MM.1S (cell line): ENCODE measurements at regions not wholly inside any gene's neighbourhood (a gene's known extent, or its start where the extent isn't known, plus 50 kb on each side); places are given as distances from the start of the nearest gene placed in this dataset.

Source experiments
- DNase-seq: peaks from one replicate; pipeline ENCODE4 v3.0.0-alpha.2; 2015
- H2AFZ ChIP-seq: fragments of 300-600 bp; sonication (generic); 2 replicates; pipeline ENCODE4 v1.6.0; 2016; ENCODE audit warnings: antibody characterized with exemption, low read length
- H3F3A ChIP-seq: fragments of 300-600 bp; sonication (generic); 2 replicates; pipeline ENCODE4 v1.6.1; 2016; ENCODE audit warnings: mild to moderate bottlenecking, antibody characterized with exemption, low read length, moderate library complexity, mixed read lengths; ENCODE audit not compliant: insufficient read depth
- H3K27ac ChIP-seq: fragments of 300-600 bp; sonication (generic); 2 replicates; pipeline ENCODE4 v1.5.1; 2016; ENCODE audit warnings: mild to moderate bottlenecking, low read length
- H3K27me3 ChIP-seq: fragments of 300-600 bp; sonication (generic); replicated peaks from 2 replicates; pipeline ENCODE4 v1.6.0; 2016; ENCODE audit warnings: low read length; ENCODE audit not compliant: insufficient read depth
- H3K36me3 ChIP-seq: fragments of 300-600 bp; sonication (generic); replicated peaks from 2 replicates; pipeline ENCODE4 v1.6.1; 2016; ENCODE audit warnings: mild to moderate bottlenecking, low read length, mixed read lengths; ENCODE audit not compliant: insufficient read depth
- H3K4me1 ChIP-seq: fragments of 300-600 bp; sonication (generic); 2 replicates; pipeline ENCODE4 v1.6.1; 2016; ENCODE audit warnings: low read length, mixed read lengths
- H3K4me2 ChIP-seq: fragments of 300-600 bp; sonication (generic); 2 replicates; pipeline ENCODE4 v1.6.0; 2016; ENCODE audit warnings: low read depth, low read length
- H3K4me3 ChIP-seq: fragments of 300-600 bp; sonication (generic); 2 replicates; pipeline ENCODE4 v1.5.1; 2016; ENCODE audit warnings: low read length, mixed read lengths
- H3K79me2 ChIP-seq: fragments of 300-600 bp; sonication (generic); 2 replicates; pipeline ENCODE4 v1.6.1; 2016; ENCODE audit warnings: mixed run types, low read length, mixed read lengths
- H3K9ac ChIP-seq: fragments of 300-600 bp; sonication (generic); 2 replicates; pipeline ENCODE4 v1.6.1; 2016; ENCODE audit warnings: low read length, mixed read lengths
- H3K9me2 ChIP-seq: fragments of 300-600 bp; sonication (generic); replicated peaks from 2 replicates; pipeline ENCODE4 v1.6.1; 2016; ENCODE audit warnings: mild to moderate bottlenecking, low read length, mixed read lengths; ENCODE audit not compliant: insufficient read depth
- H3K9me3 ChIP-seq: fragments of 300-600 bp; sonication (generic); replicated peaks from 2 replicates; pipeline ENCODE4 v1.6.1; 2016; ENCODE audit warnings: mild to moderate bottlenecking, low read length, mixed read lengths; ENCODE audit not compliant: insufficient read depth
- H4K20me1 ChIP-seq: fragments of 300-600 bp; sonication (generic); 2 replicates; pipeline ENCODE4 v1.6.1; 2016; ENCODE audit warnings: mild to moderate bottlenecking, low read length, moderate library complexity, mixed read lengths; ENCODE audit not compliant: insufficient read depth
- EZH2 ChIP-seq: fragments of 300-600 bp; sonication (generic); optimal IDR thresholded peaks from 2 replicates; pipeline ENCODE3; 2017; ENCODE audit warnings: low read depth, mild to moderate bottlenecking, antibody characterized with exemption, low read length, mixed read lengths
- EZH2phosphoT487 ChIP-seq: fragments of 300-600 bp; sonication (generic); IDR thresholded peaks from 2 replicates; pipeline ENCODE4 v1.6.1; 2018; ENCODE audit warnings: antibody characterized with exemption, low read length
- TF ChIP-seq, protein P1 (sequence below): fragments of 300-600 bp; sonication (generic); IDR thresholded peaks from 2 replicates; pipeline ENCODE4 v1.5.1; 2016; ENCODE audit warnings: antibody characterized with exemption, low read length, mixed read lengths

DNA sequence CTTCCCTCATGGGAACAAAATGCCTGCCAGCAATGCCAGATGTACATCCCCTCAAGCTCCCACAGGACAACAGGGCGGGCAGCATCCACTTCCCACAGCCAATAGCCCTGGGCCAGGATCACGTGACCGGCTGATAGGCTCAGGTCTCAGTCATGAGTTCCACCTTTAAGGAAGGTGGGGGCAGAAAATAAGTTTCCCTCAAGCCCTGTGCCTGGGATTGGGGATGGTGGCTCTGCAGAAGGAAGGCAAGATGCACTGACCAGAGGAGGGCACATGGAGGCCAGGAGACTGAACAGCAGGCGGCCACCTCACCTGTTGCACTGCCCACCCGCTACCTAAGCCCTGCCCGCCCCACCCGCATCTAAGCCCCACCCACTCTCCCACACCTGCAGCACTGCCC lies 149.1 kb downstream of the BMP7 start:
- no peak overlapping the region for H3K4me3 ChIP-seq
- no peak overlapping the region for H2AFZ ChIP-seq
- no peaks in the 10 kb centered on the region for H4K20me1 ChIP-seq
- no peak for DNase-seq
- H3K4me2 ChIP-seq: no peak overlapping the region
- no peaks in the 10 kb centered on the region for H3F3A ChIP-seq
- H3K36me3 ChIP-seq: no peaks in the 10 kb centered on the region
- no peak overlapping the region for H3K9ac ChIP-seq
- no peak overlapping the region for H3K27ac ChIP-seq
- TF ChIP-seq EZH2phosphoT487: no peak
- TF ChIP-seq EZH2: no peak
- TF ChIP-seq, protein P1, sequence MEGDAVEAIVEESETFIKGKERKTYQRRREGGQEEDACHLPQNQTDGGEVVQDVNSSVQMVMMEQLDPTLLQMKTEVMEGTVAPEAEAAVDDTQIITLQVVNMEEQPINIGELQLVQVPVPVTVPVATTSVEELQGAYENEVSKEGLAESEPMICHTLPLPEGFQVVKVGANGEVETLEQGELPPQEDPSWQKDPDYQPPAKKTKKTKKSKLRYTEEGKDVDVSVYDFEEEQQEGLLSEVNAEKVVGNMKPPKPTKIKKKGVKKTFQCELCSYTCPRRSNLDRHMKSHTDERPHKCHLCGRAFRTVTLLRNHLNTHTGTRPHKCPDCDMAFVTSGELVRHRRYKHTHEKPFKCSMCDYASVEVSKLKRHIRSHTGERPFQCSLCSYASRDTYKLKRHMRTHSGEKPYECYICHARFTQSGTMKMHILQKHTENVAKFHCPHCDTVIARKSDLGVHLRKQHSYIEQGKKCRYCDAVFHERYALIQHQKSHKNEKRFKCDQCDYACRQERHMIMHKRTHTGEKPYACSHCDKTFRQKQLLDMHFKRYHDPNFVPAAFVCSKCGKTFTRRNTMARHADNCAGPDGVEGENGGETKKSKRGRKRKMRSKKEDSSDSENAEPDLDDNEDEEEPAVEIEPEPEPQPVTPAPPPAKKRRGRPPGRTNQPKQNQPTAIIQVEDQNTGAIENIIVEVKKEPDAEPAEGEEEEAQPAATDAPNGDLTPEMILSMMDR: no peak
- no peaks in the 10 kb centered on the region for H3K9me2 ChIP-seq
- no peaks in the 10 kb centered on the region for H3K79me2 ChIP-seq
- H3K4me1 ChIP-seq: no peaks in the 10 kb centered on the region
- H3K27me3 ChIP-seq: peaks cover 9% of the 10 kb centered on the region; the same call in 1 of the 2 replicates
- H3K9me3 ChIP-seq: no peaks in the 10 kb centered on the region

DNA sequence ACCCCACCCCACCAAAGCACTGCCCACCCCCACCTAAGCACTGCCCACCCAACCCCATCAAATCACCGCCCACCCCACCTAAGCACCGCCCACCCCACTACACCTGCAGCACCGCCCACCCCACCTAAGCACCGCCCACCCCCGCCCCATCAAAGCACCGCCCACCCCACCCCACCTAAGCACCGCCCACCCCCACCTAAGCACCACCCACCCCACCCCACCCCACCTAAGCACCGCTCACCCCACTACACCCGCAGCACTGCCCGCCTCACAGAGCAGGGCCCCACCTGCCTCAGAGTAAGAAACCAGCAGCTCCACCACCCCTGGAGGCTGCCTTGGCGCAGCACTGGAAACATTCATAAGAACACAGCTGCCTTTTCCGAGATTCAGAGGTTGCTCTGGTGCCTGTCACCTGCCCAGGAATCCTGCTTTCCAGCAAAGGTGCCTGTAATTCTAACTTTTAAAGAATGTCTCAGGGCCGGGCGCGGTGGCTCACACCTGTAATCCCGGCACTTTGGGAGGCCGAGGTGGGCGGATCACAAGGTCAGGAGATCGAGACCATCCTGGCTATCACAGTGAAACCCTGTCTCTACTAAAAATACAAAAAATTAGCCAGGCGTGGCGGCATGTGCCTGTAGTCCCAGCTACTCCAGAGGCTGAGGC lies 148.2 kb downstream of the BMP7 start:
- Histone ChIP-seq H3K9me3 (no peaks in the 10 kb centered on the region), H3K4me2 (no peak overlapping the region), H2AFZ (no peak overlapping the region), H4K20me1 (no peaks in the 10 kb centered on the region), H3F3A (no peaks in the 10 kb centered on the region), H3K27ac (no peak overlapping the region), H3K9me2 (no peaks in the 10 kb centered on the region), H3K4me1 (no peaks in the 10 kb centered on the region), H3K79me2 (no peaks in the 10 kb centered on the region), H3K9ac (no peak overlapping the region), H3K4me3 (no peak overlapping the region), H3K36me3 (no peaks in the 10 kb centered on the region), H3K27me3 (peaks cover 9% of the 10 kb centered on the region; the same call in 1 of the 2 replicates)
- DNase-seq: no peak
- TF ChIP-seq, protein P1: no peak
- no peak for TF ChIP-seq EZH2phosphoT487
- no peak for TF ChIP-seq EZH2
